K562 (cell line): ENCODE measurements at regions not wholly inside any gene's neighbourhood (a gene's known extent, or its start where the extent isn't known, plus 50 kb on each side); places are given as distances from the start of the nearest gene placed in this dataset.

Source experiments
- ATAC-seq: fragments of 200-7000 bp; cut with Tn5 transposase; 3 replicates; pipeline ENCODE4 v1.9.1; 2020; ENCODE audit warnings: moderate library complexity
- BruUV-seq: library from RNA; stranded (reverse); fragments of 400-500 nt; replicated peaks from 2 replicates; lab custom pipeline; 2021; lab: Mats Ljungman, UMichigan
- CTCF ChIA-PET: fragments of 300-600 bp; formaldehyde crosslinking; extraction: SDS; loops from one replicate; lab custom pipeline; 2021; ENCODE audit warnings: low intra/inter-chr PET ratio; lab: Yijun Ruan, JAX
- POLR2A ChIA-PET: fragments of 300-600, 350-650 bp; sonication (Branson Sonifier 250); formaldehyde crosslinking; extraction: SDS; loops from one replicate; lab custom pipeline; 2021; ENCODE audit warnings: antibody characterized with exemption, inconsistent platforms; lab: Yijun Ruan, JAX
- DNase-seq, 4 experiments: peaks; one replicate each; pipeline versions ENCODE4 v3.0.0 to v3.0.0-alpha.2; 2011 to 2018; ENCODE audit warnings: low spot score in 3 of 4, mixed read lengths in 3 of 4; ENCODE audit errors: extremely low read depth in 1 of 4
- FAIRE-seq: peaks from 2 replicates; lab custom pipeline; 2011; peaks lifted over from hg19 to GRCh38; lab: Jason Lieb, UNC
- H2AFZ ChIP-seq: 2 replicates; pipeline ENCODE4 v1.6.0; 2011; ENCODE audit warnings: low read depth, low read length, control low read depth, inconsistent platforms
- H3K27ac ChIP-seq: fragments of 200-600 bp; 3 replicates; pipeline ENCODE4 v1.8.0; 2011; ENCODE audit warnings: low read depth, mild to moderate bottlenecking, control low read depth, inconsistent platforms, low read length, moderate library complexity, mixed read lengths; ENCODE audit errors: extremely low read depth
- H3K27me3 ChIP-seq, 2 experiments: fragments of 300-600 bp in 1 of 2; 2 replicates in 1 of 2; 3 replicates in 1 of 2; pipeline versions ENCODE4 v1.6.0 to v1.8.0; 2011; ENCODE audit warnings: inconsistent platforms in 2 of 2, low read length in 2 of 2, mild to moderate bottlenecking in 1 of 2, mixed read lengths in 1 of 2, moderate library complexity in 1 of 2; ENCODE audit not compliant: control insufficient read depth in 2 of 2, insufficient read depth in 2 of 2
- H3K36me3 ChIP-seq: fragments of 300-600 bp; 3 replicates; pipeline ENCODE4 v1.8.0; 2011; ENCODE audit warnings: mild to moderate bottlenecking, low read length, inconsistent platforms; ENCODE audit not compliant: control insufficient read depth, insufficient read depth
- H3K4me1 ChIP-seq, 2 experiments: fragments of 200-600 bp in 1 of 2; replicated peaks in 1 of 2; 2 replicates in 1 of 2; 3 replicates in 1 of 2; pipeline versions ENCODE4 v1.5.1 to v1.8.0; 2011; ENCODE audit warnings: inconsistent platforms in 2 of 2, low read length in 2 of 2, mild to moderate bottlenecking in 1 of 2, mixed read lengths in 1 of 2, moderate library complexity in 1 of 2; ENCODE audit not compliant: control insufficient read depth in 2 of 2, insufficient read depth in 2 of 2
- H3K4me2 ChIP-seq: 2 replicates; pipeline ENCODE4 v1.6.1; 2011; ENCODE audit warnings: low read length, control low read depth, inconsistent platforms, mixed read lengths; ENCODE audit not compliant: insufficient read depth
- H3K4me3 ChIP-seq: fragments of 200-600 bp; sonication (generic), shearing (Covaris generic); 2 replicates; pipeline ENCODE4 v1.5.1; 2016; ENCODE audit warnings: control low read depth, inconsistent platforms
- H3K79me2 ChIP-seq: fragments of 200-600 bp; 3 replicates; pipeline ENCODE4 v1.8.0; 2011; ENCODE audit warnings: low read length, inconsistent platforms; ENCODE audit not compliant: control insufficient read depth, insufficient read depth
- H3K9ac ChIP-seq, 2 experiments: 2 replicates each; pipeline versions ENCODE4 v1.6.0 to v1.6.1; 2011; ENCODE audit warnings: low read depth in 2 of 2, low read length in 2 of 2, control low read depth in 1 of 2, inconsistent platforms in 1 of 2, mild to moderate bottlenecking in 1 of 2, mixed read lengths in 1 of 2; ENCODE audit not compliant: insufficient read depth in 1 of 2
- H3K9me1 ChIP-seq: one replicate; pipeline ENCODE4 v1.6.0; 2011; ENCODE audit warnings: inconsistent platforms, mild to moderate bottlenecking, low read length, moderate library complexity; ENCODE audit not compliant: control insufficient read depth, insufficient read depth
- H3K9me3 ChIP-seq: replicated peaks from 2 replicates; pipeline ENCODE4 v1.5.1; 2011; ENCODE audit warnings: low read depth, low read length, inconsistent platforms; ENCODE audit not compliant: control insufficient read depth, insufficient read depth
- H4K20me1 ChIP-seq: replicated peaks from 2 replicates; pipeline ENCODE4 v1.6.1; 2011; ENCODE audit warnings: low read length, inconsistent platforms, mixed read lengths; ENCODE audit not compliant: control insufficient read depth, insufficient read depth
- FUS ChIP-seq: fragments of 200-400 bp; formaldehyde crosslinking; optimal IDR thresholded peaks from 2 replicates; pipeline ENCODE3; 2017; ENCODE audit warnings: low read depth, low read length
- NONO ChIP-seq, 2 experiments: fragments of 200-400 bp in 1 of 2; fragments of 450-650 bp in 1 of 2; formaldehyde crosslinking in 1 of 2; IDR thresholded peaks; 2 replicates each; pipeline ENCODE4 v1.6.1; 2017; ENCODE audit warnings: low read depth in 2 of 2, mild to moderate bottlenecking in 2 of 2, moderate library complexity in 2 of 2, low read length in 1 of 2
- PTBP1 ChIP-seq: fragments of 200-400 bp; formaldehyde crosslinking; IDR thresholded peaks from 2 replicates; pipeline ENCODE4 v1.6.1; 2017; ENCODE audit warnings: low read depth, low read length
- SMAD1 ChIP-seq: fragments of 150-350 bp; IDR thresholded peaks from 2 replicates; pipeline ENCODE4 v1.6.1; 2014; ENCODE audit warnings: low read length, low read depth; ENCODE audit not compliant: partially characterized antibody
- ZBTB7A ChIP-seq: IDR thresholded peaks from 2 replicates; pipeline ENCODE4 v1.6.1; 2011; ENCODE audit warnings: low read depth, mild to moderate bottlenecking, low read length, moderate library complexity, borderline replicate concordance; ENCODE audit not compliant: control insufficient read depth
- ZNF217 ChIP-seq: sonication (generic); formaldehyde crosslinking; IDR thresholded peaks from 2 replicates; pipeline ENCODE4 v1.8.0; 2022; ENCODE audit warnings: mild to moderate bottlenecking, missing genetic modification reagents
- WGBS: fragments of 100-300 bp; shearing (Covaris generic); methylation state at CpG from one replicate; pipeline ENCODE4 v1.1.6; 2016; ENCODE audit warnings: low coverage, mixed read lengths; ENCODE audit not compliant: insufficient coverage; ENCODE audit errors: missing lambda C conversion rate; 5-methylcytosine and 5-hydroxymethylcytosine counted together
- in situ Hi-C: fragments of 300-500 bp; cut with MboI; formaldehyde crosslinking; loops from 4 replicates; pipeline ENCODE4 v1.15.0; 2018; ENCODE audit warnings: inconsistent platforms, mixed read lengths
- intact Hi-C: fragments of 100-400 bp; cut with micrococcal nuclease; formaldehyde crosslinking; loops from 2 replicates; pipeline ENCODE4 v1.14.2; 2022
- TF ChIP-seq, protein P1 (sequence below): fragments of 450-650 bp; IDR thresholded peaks from 2 replicates; pipeline ENCODE4 v1.6.1; 2016; ENCODE audit warnings: missing biosample characterization, missing genetic modification characterization

DNA sequence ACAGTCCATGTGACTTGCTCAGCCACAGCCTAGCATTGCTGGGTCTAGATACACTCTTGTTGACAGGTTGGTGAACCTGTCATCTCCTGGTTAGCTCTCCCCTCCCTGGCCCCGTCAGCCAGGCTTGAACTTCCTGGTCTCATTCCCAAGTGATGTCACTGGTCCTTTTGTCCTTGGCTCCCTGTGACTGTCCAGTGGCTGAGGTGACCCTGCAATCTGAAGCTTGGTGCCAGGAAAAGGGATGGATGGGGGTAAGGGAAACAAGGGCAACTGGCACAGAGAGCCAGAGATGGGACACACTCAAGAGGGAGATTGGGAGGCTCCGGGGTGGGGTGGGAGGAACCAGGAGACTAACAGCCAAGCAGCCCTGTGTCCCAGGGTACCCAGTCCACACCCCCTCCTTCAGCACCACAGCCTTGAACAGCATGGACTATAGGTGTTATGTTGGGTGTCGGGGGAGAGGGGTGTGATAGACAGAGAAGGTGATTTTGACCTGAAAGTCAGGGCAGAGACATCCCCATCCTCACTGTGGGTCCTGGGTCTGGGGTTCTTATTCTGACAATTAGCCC, 63.8 kb upstream of the THY1 start:
- 14% methylated on average over 3 of the region's 3 CpGs for WGBS
- H3K4me3 ChIP-seq = no peak overlapping the region
- no peak for FAIRE-seq
- H3K4me2 ChIP-seq = no peak overlapping the region
- intact Hi-C loops = loop anchor here (10.0 kb wide), 1 partner anchor 148 kb away; no protein-coding TSS in a partner anchor
- ATAC-seq = no peak
- H3K9me1 ChIP-seq = no peaks in the 10 kb centered on the region
- TF ChIP-seq PTBP1 (no peak), SMAD1 (no peak), FUS (no peak), ZBTB7A (no peak), ZNF217 (no peak), NONO (IDR thresholded peaks at IDR 0.05; ENCODE audit: low read depth in 2 of 2, low read length in 1 of 2) (no peak)
- TF ChIP-seq, protein P1, sequence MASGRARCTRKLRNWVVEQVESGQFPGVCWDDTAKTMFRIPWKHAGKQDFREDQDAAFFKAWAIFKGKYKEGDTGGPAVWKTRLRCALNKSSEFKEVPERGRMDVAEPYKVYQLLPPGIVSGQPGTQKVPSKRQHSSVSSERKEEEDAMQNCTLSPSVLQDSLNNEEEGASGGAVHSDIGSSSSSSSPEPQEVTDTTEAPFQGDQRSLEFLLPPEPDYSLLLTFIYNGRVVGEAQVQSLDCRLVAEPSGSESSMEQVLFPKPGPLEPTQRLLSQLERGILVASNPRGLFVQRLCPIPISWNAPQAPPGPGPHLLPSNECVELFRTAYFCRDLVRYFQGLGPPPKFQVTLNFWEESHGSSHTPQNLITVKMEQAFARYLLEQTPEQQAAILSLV (tag) = no peak
- no peak overlapping the region for H3K27ac ChIP-seq
- H3K9ac ChIP-seq = no peak overlapping the region
- no peak for DNase-seq
- ChIA-PET CTCF (no interaction called here), POLR2A (interaction anchor here (0.8 to 1.6 kb wide), 2 partner anchors 10 to 14 kb away, joined by 3 to 5 read pairs; no protein-coding TSS in a partner anchor)
- H3K9me3 ChIP-seq = no peaks in the 10 kb centered on the region
- H3K4me1 ChIP-seq = peaks cover 0 to 10% of the 10 kb centered on the region in 2 experiments; a peak in 2 of 5 replicates
- in situ Hi-C loops = loop anchor here (10.0 kb wide), 1 partner anchor 248 kb away; no protein-coding TSS in a partner anchor
- H3K27me3 ChIP-seq = peaks cover 3 to 72% of the 10 kb centered on the region in 2 experiments; a peak in 4 of 5 replicates
- no peak overlapping the region for H2AFZ ChIP-seq
- BruUV-seq = no TSS peak
- H3K36me3 ChIP-seq = no peaks in the 10 kb centered on the region
- H4K20me1 ChIP-seq = peaks cover 8% of the 10 kb centered on the region
- H3K79me2 ChIP-seq = no peaks in the 10 kb centered on the region
